IPS DF 6.9 (cell line): ENCODE measurements at regions not wholly inside any gene's neighbourhood (a gene's known extent, or its start where the extent isn't known, plus 50 kb on each side); places are given as distances from the start of the nearest gene placed in this dataset.

Source experiments
- DNase-seq: peaks from one replicate; pipeline ENCODE4 v3.0.0-alpha.2; 2013; ENCODE audit warnings: low read depth, low spot score
- H3K27ac ChIP-seq: one replicate; pipeline ENCODE4 v1.5.1; 2013; ENCODE audit warnings: low read length, control low read depth
- H3K27me3 ChIP-seq: 2 replicates; pipeline ENCODE4 v1.6.1; 2013; ENCODE audit warnings: mild to moderate bottlenecking, low read length; ENCODE audit not compliant: control insufficient read depth, insufficient read depth
- H3K36me3 ChIP-seq: 2 replicates; pipeline ENCODE4 v1.6.1; 2013; ENCODE audit warnings: low read length; ENCODE audit not compliant: control insufficient read depth, insufficient read depth
- H3K4me1 ChIP-seq: 2 replicates; pipeline ENCODE4 v1.6.1; 2013; ENCODE audit warnings: low read length; ENCODE audit not compliant: control insufficient read depth, insufficient read depth
- H3K4me3 ChIP-seq: 2 replicates; pipeline ENCODE4 v1.5.1; 2013; ENCODE audit warnings: mild to moderate bottlenecking, low read length
- H3K9me3 ChIP-seq: 2 replicates; pipeline ENCODE4 v1.6.1; 2013; ENCODE audit warnings: low read length, inconsistent platforms; ENCODE audit not compliant: control insufficient read depth, insufficient read depth
- WGBS: extraction: QIAGEN DNeasy Blood & Tissue Kit; methylation state at CpG from one replicate; pipeline ENCODE4 v1.1.7; 2013; ENCODE audit warnings: mixed read lengths, missing lambda C conversion rate; ENCODE audit not compliant: insufficient read length, insufficient coverage; 5-methylcytosine and 5-hydroxymethylcytosine counted together

- no peak overlapping the region for H3K27ac ChIP-seq
- no peak for DNase-seq
- peaks cover 2% of the 10 kb centered on the region; the same call in 1 of the 2 replicates for H3K4me1 ChIP-seq
- no peaks in the 10 kb centered on the region for H3K36me3 ChIP-seq
- no peaks in the 10 kb centered on the region for H3K9me3 ChIP-seq
- no peak overlapping the region for H3K4me3 ChIP-seq
- no peaks in the 10 kb centered on the region for H3K27me3 ChIP-seq
Measured at GRCh38 chr1:168974611-168975010, 131.9 kb upstream of the ATP1B1 start.

- H3K9me3 ChIP-seq: no peaks in the 10 kb centered on the region
- H3K4me3 ChIP-seq: no peak overlapping the region
- no peaks in the 10 kb centered on the region for H3K36me3 ChIP-seq
- H3K4me1 ChIP-seq: no peaks in the 10 kb centered on the region
- DNase-seq: no peak
- H3K27ac ChIP-seq: no peak overlapping the region
- no peaks in the 10 kb centered on the region for H3K27me3 ChIP-seq
- WGBS: no CpG with 5 or more reads among the region's 1 CpG
Measured at GRCh38 chr1:168976267-168976666, 130.2 kb upstream of the ATP1B1 start.

DNA sequence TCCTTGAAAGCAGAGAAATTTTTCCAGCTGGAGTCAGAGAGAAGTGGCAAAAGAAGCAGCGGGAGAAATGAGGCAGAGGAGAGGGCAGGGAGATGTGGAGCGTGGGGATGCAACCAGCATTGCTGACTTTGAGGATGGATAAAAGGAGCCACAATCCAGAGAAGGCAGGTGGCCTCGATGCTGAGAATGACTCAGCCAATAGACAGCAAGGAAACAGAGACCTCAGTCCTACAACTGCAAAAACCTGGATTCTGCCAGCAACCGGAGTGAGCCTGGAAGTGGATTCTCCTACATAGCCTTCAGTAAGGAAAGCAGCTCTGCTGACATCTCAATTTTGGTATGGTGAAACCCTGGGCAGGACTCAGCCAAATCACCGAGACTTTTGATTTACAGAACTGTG, 128.9 kb upstream of the ATP1B1 start:
- no CpG with 5 or more reads among the region's 5 CpGs for WGBS
- H3K9me3 ChIP-seq: no peaks in the 10 kb centered on the region

DNA sequence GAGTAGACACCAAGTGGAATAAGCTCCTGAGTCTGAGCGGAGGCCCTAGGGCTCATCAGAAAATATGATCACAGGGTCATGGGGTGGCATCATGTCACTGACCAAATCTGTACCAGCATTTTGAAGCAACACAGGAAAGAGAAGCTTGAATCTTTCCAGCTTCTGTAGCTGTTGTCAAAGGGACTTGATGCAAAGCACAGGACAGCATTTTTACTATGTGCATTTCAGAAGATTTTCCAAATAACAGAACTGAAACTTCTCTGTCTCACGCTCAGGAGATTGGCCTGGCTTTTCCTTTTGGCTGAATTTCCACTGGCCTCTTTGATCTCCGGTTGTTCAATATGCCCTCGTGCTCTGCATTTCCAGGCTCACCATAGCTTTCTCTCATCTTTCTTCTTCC, 127.2 kb upstream of the ATP1B1 start:
- no peak for DNase-seq
- H3K27me3 ChIP-seq: no peaks in the 10 kb centered on the region
- no peaks in the 10 kb centered on the region for H3K4me1 ChIP-seq
- no CpG with 5 or more reads among the region's 4 CpGs for WGBS
- H3K36me3 ChIP-seq: no peaks in the 10 kb centered on the region
- no peak overlapping the region for H3K27ac ChIP-seq
- H3K9me3 ChIP-seq: no peaks in the 10 kb centered on the region
- no peak overlapping the region for H3K4me3 ChIP-seq

More for the DNA sequence above, 128.9 kb upstream of the ATP1B1 start:
- Histone ChIP-seq H3K27ac (no peak overlapping the region), H3K36me3 (no peaks in the 10 kb centered on the region), H3K4me1 (no peaks in the 10 kb centered on the region), H3K27me3 (no peaks in the 10 kb centered on the region), H3K4me3 (no peak overlapping the region)
- no peak for DNase-seq

DNA sequence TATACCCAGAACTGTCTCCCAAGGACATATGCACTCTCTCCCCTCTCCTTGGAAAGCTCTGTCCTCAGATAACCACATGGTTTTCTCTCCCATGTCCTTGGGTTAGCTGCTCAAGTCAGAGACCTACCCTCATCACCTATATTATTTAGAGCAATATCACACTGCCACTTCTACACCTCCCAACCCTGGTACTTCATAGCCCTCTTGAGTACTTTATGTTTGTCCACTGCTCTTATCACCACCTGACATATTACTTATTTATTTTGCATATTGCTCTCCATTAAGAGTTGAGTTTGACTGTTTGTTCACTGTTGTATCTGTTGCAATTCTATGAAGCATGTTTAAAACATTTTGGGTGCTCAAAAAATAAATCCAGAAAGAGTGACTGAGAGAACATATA, 126.3 kb upstream of the ATP1B1 start:
- Histone ChIP-seq H3K9me3 (no peaks in the 10 kb centered on the region), H3K4me1 (no peaks in the 10 kb centered on the region)

DNA sequence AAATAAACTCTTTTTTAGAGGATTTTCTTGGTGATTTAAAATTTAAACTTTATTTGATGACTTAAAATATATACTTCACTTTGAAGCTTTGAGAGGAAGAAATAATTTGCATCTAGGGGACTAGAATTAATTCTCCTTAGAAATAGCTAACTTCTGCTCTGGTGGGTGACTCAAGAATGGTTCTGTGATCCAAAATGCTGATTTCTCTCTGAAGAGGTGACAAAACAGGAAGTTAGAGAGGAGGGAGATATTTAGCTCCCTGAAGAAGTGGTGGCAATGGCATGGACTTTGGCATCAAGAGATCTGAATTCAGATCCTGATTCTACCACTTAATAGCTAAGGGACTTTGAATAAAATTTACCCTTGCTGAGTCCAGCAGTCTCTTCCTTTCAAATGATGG, 125.8 kb upstream of the ATP1B1 start:
- H3K36me3 ChIP-seq: no peaks in the 10 kb centered on the region
- no peaks in the 10 kb centered on the region for H3K4me1 ChIP-seq
- no peaks in the 10 kb centered on the region for H3K27me3 ChIP-seq
- H3K4me3 ChIP-seq: no peak overlapping the region
- no peak overlapping the region for H3K27ac ChIP-seq
- no peaks in the 10 kb centered on the region for H3K9me3 ChIP-seq
- no peak for DNase-seq

More for the DNA sequence above, 126.3 kb upstream of the ATP1B1 start:
- H3K27ac ChIP-seq: no peak overlapping the region
- H3K36me3 ChIP-seq: no peaks in the 10 kb centered on the region
- H3K27me3 ChIP-seq: no peaks in the 10 kb centered on the region
- no peak overlapping the region for H3K4me3 ChIP-seq
- no peak for DNase-seq

DNA sequence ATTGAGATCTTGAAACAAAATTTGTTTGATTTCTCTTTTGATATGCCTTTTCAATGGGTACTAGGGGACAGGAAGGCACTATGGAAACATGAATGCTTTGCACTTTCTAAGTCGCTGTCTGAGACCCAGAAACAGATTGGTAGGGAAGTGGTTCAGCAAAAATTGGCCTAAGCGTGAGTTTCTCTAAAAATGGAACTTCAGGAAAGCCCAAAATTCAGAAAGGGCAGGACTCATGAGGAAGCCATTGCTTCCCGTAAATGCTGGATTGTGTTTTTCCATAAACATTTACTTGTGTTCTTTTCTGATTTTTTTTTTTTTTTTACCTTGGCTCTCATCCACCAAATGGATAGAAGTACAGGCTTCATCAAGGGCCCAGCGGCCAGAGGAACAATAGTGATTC, 123.7 kb upstream of the ATP1B1 start:
- no peaks in the 10 kb centered on the region for H3K9me3 ChIP-seq
- H3K36me3 ChIP-seq: no peaks in the 10 kb centered on the region
- H3K27ac ChIP-seq: no peak overlapping the region
- no peaks in the 10 kb centered on the region for H3K27me3 ChIP-seq
- H3K4me3 ChIP-seq: no peak overlapping the region
- no peak for DNase-seq
- H3K4me1 ChIP-seq: no peaks in the 10 kb centered on the region
- no CpG with 5 or more reads among the region's 4 CpGs for WGBS

DNA sequence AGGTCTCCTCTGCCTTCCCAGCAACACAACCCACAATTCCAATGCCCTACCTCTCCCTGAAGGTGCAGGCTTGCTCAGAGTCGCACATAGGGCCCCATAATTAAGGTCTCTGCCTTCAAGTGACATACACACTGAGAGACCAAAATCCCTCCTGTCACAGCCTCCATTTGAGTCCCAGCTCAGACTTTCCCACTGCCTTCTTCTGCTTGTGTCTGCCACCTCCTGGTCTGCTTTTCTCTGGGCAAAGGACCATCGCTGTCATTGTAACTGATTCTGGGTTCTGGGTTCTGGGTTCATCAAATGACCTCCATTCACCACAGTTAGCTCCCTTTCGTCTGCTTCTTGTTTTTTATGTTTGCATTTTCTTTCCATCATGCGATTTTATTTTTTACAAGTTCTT, 119.2 kb upstream of the ATP1B1 start:
- H3K4me3 ChIP-seq: no peak overlapping the region
- H3K27me3 ChIP-seq: no peaks in the 10 kb centered on the region
- no CpG with 5 or more reads among the region's 4 CpGs for WGBS
- no peaks in the 10 kb centered on the region for H3K9me3 ChIP-seq
- H3K36me3 ChIP-seq: no peaks in the 10 kb centered on the region
- DNase-seq: no peak
- H3K4me1 ChIP-seq: no peaks in the 10 kb centered on the region
- H3K27ac ChIP-seq: no peak overlapping the region

GRCh38 chr1:168987923-168988322, 118.6 kb upstream of the ATP1B1 start:
- no CpG with 5 or more reads among the region's 2 CpGs for WGBS
- no peak for DNase-seq
- Histone ChIP-seq H3K27me3 (no peaks in the 10 kb centered on the region), H3K27ac (no peak overlapping the region), H3K36me3 (no peaks in the 10 kb centered on the region), H3K4me3 (no peak overlapping the region), H3K9me3 (no peaks in the 10 kb centered on the region), H3K4me1 (no peaks in the 10 kb centered on the region)

GRCh38 chr1:168989985-168990384, 116.5 kb upstream of the ATP1B1 start:
- Histone ChIP-seq H3K9me3 (no peaks in the 10 kb centered on the region), H3K36me3 (no peaks in the 10 kb centered on the region), H3K4me3 (no peak overlapping the region), H3K27ac (no peak overlapping the region), H3K4me1 (no peaks in the 10 kb centered on the region), H3K27me3 (no peaks in the 10 kb centered on the region)
- no peak for DNase-seq

DNA sequence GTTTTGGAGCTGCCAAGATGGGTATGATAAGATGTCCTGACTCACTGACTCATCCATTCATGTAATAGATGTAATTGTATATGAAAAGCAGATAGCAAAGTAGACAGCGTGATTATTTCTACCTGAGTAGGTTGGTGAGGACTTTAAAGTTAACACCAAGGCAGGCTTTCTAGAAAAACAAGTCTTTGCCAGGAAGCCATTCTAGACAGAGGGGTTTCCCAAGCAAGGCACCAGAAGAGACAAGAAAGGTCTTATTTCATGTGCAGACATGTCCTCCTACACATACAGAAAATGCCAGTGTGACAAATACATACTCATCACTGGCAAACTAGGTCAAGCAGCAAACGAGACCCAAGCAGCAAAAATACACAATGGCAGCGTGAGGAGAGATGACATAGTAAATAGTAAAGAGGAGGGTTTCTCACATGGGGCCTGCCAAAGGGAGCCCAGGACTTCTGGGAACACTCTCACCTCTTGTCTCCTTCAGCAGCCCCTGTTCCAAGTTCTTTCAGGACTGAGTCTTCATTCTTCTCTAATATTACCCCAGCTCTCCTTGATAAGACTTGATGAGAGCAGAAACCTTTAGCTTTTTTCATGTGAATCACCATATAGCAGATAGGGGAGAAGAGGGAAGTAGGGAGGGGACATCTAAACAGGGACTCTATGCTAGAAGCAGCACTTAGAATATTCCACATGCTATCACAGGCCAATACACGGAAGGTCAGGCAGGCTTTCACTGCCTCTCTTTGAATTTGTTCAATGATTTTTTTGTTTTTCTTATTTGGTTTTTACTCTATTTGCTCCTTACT, 114.6 kb upstream of the ATP1B1 start:
- no CpG with 5 or more reads among the region's 4 CpGs for WGBS
- no peak overlapping the region for H3K27ac ChIP-seq
- H3K27me3 ChIP-seq: no peaks in the 10 kb centered on the region
- H3K4me3 ChIP-seq: no peak overlapping the region
- no peaks in the 10 kb centered on the region for H3K4me1 ChIP-seq
- DNase-seq: no peak
- no peaks in the 10 kb centered on the region for H3K36me3 ChIP-seq
- no peaks in the 10 kb centered on the region for H3K9me3 ChIP-seq
